GM12892 (cell line): ENCODE measurements at regions not wholly inside any gene's neighbourhood (a gene's known extent, or its start where the extent isn't known, plus 50 kb on each side); places are given as distances from the start of the nearest gene placed in this dataset.

Source experiments
- POLR2A ChIP-seq: IDR thresholded peaks from 2 replicates; pipeline ENCODE4 v1.6.1; 2011; ENCODE audit warnings: low read depth, low read length, control low read depth
- POLR2AphosphoS5 ChIP-seq: IDR thresholded peaks from 2 replicates; pipeline ENCODE4 v1.6.1; 2011; ENCODE audit warnings: low read depth, low read length, control low read depth

DNA sequence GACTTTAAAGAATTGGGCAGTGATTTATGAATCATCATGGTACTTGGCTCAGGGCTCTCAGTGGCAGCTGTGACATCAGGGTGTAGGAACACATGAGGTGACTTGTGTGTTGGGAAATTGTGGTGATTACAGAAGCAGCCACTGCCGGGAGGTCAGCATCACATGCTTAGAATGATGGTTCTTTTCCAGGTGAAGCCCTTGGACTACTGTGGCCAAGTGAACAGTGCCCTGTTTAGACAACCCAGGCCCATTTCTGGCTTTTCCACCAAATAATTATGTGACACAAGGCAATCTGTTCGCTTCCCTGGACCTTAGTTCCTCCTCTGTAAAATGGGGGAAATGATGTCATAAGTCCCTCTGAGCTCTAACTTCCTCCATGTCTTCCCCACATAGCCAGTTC is 139.7 kb upstream of the ROPN1 start:
- TF ChIP-seq POLR2A (no peak), POLR2AphosphoS5 (no peak)
